ENCODE measurements at regions not wholly inside any gene's neighbourhood (a gene's known extent, or its start where the extent isn't known, plus 50 kb on each side); places are given as distances from the start of the nearest gene placed in this dataset.

- no peak for DNase-seq (ENCODE audit: low spot score)
- Histone ChIP-seq H3K27ac (no peak overlapping the region), H3K4me3 (no peak overlapping the region)
- no peak for TF ChIP-seq CTCF (IDR thresholded peaks at IDR 0.05)
Observed at GRCh38 chr2:236980961-236981360, 104.7 kb upstream of the COPS8 start.

GRCh38 chr2:236981701-236982485 is 103.8 kb upstream of the COPS8 start:
- H3K4me3 ChIP-seq = no peak overlapping the region
- no peak for TF ChIP-seq CTCF (IDR thresholded peaks at IDR 0.05)
- DNase-seq (ENCODE audit: low spot score) = no peak
- H3K27ac ChIP-seq = no peak overlapping the region

GRCh38 chr2:236982693-236983455 is 102.8 kb upstream of the COPS8 start:
- no peak for TF ChIP-seq CTCF (IDR thresholded peaks at IDR 0.05)
- no peak overlapping the region for H3K27ac ChIP-seq
- H3K4me3 ChIP-seq = no peak overlapping the region
- no peak for DNase-seq (ENCODE audit: low spot score)

- DNase-seq (ENCODE audit: low spot score) = no peak
- no peak for TF ChIP-seq CTCF (IDR thresholded peaks at IDR 0.05)
Observed at GRCh38 chr2:236984046-236984445, 101.6 kb upstream of the COPS8 start.

GRCh38 chr2:236985761-236986339 is 99.8 kb upstream of the COPS8 start:
- TF ChIP-seq CTCF (IDR thresholded peaks at IDR 0.05) = no peak
- no peak overlapping the region for H3K4me3 ChIP-seq
- no peak for DNase-seq (ENCODE audit: low spot score)
- H3K27ac ChIP-seq = no peak overlapping the region

More at GRCh38 chr2:236984046-236984445, 101.6 kb upstream of the COPS8 start:
- no peak overlapping the region for H3K27ac ChIP-seq
- no peak overlapping the region for H3K4me3 ChIP-seq

- no peak for TF ChIP-seq CTCF (IDR thresholded peaks at IDR 0.05)
- DNase-seq (ENCODE audit: low spot score) = no peak
- Histone ChIP-seq H3K4me3 (no peak overlapping the region), H3K27ac (no peak overlapping the region)
Observed at GRCh38 chr2:236986524-236987330, 99.0 kb upstream of the COPS8 start.
